ENCODE measurements at regions not wholly inside any gene's neighbourhood (a gene's known extent, or its start where the extent isn't known, plus 50 kb on each side); places are given as distances from the start of the nearest gene placed in this dataset.

GRCh38 chr18:78526275-78526674 lies 453.3 kb upstream of the SALL3 start:
- TF ChIP-seq CTCF (optimal IDR thresholded peaks at IDR 0.05 in 1 of 3, IDR thresholded peaks at IDR 0.05 in 1 of 3, conservative IDR thresholded peaks at IDR 0.05 in 1 of 3; ENCODE audit: extremely low read depth in 1 of 3, insufficient read depth in 2 of 3, low read length in 3 of 3) (no peak), EZH2 (IDR thresholded peaks at IDR 0.05; ENCODE audit: low read length) (no peak)

Data from keratinocyte (primary cell).